Activated naive CD4-positive, alpha-beta T cell treated with Interleukin-2 at 50 U/mL for 16 hours (primary cell): ENCODE measurements at regions not wholly inside any gene's neighbourhood (a gene's known extent, or its start where the extent isn't known, plus 50 kb on each side); places are given as distances from the start of the nearest gene placed in this dataset.

Experiments
- DNase-seq: peaks from one replicate; pipeline ENCODE4 v3.0.0-alpha.2; 2020

DNA sequence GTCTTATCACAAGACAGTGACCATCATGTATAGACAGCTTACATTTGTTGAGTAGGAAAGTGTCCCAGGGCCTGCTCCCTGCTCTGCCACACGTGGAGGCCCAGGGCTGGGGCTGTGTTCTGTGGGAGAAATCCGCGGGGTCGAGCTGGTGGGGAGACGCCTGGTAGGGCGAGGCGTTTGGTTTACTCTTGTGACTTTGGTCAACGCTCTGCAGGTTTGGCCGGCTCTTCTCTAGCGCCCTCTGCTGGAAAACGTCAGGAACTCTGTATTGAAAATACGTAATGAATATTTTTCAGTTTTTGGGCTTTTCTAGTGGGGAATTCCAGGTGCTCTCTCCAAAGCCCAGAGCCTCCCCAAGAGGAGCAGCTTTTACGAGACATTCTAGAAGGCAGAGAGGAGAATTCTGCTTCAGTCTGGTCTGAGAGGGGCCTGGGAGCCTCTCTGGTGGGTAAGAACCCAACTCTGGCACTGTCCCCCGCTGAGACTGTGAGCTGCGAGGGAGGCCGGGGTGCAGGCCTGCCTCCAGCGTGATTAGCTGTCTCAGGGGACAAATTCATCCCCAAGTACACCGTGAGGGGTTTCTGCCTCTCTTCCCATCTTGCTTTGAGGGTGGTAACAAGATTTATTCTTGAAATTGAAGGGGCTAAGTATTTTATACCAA is 112.6 kb upstream of the RALGAPA2 start:
- peak; percentile 29 for DNase-seq

DNA sequence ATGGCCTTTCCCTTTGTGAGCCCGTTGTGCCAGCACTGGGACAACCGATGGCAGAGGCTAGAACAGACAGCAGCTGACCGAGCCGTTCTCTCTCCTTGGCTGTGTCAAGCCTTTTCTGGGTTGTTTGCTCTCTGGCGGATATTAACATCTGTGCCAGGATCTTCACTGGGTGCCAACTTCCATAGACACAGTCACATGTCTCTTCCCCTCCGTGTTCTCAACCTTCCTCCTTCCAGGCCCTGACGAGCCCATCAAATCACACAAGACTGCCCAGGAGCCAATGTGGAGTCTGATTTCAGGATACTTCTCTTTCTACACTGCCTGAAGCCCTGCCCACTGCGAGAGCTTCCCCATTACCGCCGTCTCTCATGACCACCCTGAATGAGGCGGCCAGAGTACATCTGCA is 111.0 kb upstream of the RALGAPA2 start:
- DNase-seq = no peak

DNA sequence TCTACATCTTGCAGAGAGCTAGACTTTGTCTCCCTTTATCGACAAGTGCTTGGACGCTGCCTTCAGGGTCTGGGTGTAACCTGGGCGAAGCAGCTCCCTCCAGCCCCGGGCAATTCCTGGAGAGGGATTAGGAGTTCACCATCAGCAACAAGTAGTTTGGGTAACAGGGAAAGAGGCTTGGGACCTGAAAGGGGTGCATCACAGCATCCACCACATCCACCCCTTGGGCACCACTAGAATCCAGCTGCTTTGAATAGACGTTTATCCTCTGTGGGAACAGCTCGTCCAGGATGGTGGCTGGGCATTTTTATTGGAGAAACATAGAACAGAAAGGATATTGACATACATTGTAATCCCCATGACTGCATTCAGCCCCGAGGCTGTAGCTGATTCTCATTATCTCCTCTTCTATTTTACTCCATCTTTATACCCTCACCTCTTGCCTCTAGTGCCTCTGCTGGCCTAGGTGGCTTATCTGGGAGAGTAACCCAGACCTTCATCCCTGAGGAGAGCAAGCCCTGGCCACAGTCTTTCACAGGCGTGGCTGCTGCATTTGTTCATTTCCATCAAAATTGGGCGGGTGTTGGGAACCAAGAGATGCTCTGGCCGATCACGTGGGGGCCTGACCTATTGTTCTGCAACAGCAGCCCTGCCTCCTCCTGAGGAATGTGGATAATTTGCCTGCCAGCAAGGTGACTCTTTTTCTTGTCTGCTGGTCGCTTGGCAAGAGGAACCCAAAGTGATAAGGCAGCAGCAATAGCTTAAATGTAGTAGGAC is 109.2 kb upstream of the RALGAPA2 start:
- DNase-seq = no peak

DNA sequence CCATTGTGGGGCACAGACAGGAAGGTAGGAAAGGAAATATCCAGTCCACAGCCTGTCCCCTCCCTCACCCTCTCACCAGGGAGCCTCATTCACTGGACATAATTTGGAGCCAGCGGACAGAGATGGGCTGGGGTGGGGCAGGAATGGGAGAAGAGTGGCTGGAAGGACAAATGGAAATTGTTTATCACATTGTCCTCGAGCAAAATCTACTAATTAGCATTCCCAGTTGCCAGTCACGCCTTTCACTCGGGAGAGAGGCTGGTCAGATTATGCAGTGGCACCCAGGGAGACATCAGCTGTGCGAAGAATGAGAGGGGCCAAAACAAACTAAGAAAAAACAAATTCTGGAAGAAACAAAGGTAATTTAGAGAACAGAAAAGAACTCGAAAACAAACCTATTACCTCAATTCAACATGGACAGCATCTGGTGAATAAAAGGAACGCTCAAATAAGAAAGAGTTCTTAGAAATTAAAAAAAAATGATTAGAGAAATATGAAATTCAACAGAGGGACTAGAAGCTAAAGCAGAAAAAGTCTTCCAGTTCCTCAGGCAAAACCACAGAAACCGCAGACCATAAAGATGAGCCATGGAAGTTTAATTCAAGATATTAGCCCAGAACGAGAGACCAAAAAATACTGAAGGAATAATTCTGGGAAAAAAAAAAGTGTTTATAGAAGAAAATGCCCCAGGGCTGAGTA is 108.5 kb upstream of the RALGAPA2 start:
- DNase-seq = no peak

DNA sequence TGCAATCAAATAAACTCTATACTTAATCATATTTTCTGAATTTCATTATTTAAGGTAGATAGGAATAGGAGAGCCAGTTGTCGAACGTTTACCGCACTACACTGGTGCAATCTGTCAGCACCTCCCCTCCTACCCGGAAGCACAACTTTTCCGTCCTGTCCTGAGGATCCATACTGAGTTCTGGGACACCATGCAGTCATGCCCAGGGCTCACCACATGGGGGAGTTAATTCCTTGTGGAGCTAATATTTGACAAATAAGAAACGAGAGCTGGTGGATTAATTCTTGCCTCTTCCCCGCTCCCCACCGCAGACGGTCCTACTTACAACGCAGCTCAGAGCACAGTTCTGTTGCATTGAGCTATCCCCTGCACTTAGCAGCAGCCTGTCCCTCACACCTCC is 107.7 kb upstream of the RALGAPA2 start:
- DNase-seq = no peak

DNA sequence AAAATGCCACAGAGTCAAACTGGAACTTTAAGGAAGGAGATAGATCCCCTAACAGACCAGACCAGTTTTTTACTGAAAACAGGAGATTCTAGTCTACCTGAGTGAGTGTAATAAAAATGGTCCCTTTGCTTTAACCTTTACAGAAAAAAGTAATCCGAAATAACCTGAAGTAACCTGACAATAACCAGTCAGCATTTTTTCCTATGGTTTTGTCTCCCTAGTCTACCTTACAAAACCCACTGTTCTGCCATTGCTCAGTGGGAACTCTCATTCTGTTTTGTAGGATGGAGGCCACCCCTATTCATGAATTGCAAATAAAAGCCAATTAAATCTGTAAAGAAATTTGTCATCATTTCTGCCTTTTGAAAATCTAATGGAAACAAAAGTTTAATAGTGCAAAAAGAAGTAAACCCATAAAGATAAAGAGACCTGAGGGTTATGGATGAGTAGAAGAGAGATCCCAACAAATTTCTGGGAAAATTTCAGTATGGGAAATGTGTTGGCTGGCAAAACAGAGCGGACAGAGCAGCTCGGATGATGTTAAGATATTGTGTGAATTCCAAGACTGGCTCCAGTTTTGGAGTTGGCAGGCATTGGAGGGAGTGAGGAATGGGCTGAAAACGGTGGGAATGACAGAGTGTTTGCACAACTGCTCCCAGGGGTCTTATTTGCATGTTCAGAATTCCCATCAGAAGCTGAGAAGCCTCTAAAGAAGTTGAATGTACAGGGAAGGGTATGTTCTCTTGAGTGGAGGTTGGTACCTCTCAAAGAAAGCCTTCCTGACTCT is 104.7 kb upstream of the RALGAPA2 start:
- DNase-seq = no peak

DNA sequence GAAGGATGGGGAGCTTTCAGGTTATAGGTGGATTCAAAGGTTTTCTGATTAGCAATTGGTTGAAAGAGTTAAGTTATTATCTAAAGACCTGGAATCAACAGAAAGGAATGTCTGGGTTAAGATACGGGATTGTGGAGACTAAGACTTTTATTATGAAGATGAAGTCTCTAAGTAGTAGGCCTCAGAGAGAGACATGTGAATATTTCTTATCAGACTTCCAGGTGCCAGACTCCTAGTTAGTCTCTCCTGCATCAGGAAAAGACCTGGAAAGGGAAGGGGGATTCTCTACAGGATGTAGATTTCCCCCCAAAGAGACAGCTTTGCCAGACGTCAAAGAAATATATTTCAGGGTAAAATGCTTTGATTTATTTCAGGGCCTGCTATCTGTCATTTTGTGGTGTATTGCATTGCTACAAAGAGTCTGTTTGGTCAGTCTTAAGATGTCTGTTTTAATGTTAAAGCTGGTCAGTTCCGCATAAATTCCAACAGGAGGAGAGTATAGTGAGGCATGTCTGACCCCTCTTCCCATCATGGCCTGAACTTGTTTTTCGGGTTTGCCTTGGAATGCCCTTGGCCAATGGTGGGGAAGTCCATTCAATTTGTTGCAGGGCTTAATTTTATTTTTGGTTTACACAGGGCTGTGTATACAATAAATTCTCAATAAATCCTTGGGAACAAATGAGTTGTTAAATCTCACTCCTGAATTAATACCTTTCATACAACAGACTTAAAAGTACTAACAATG is 103.4 kb upstream of the RALGAPA2 start:
- DNase-seq = no peak

DNA sequence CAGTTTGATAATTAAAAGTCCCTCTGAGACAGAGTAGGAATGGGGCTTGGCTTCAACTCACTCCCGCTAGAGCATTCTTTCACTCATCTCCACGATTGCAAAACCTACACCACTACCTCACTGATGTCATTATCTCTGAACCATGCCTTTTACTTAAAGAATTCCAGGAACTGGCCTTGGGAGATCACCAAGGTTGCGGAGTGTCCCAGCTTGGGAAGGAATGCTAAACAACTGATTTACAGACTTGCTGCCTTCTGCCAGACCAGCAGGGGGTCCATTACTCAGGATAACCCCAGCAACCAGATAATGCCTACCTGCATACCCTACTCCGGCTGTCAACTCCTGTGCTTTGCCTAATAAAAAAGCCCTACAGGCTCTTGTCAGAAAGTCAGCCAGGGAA is 102.2 kb upstream of the RALGAPA2 start:
- DNase-seq = no peak

DNA sequence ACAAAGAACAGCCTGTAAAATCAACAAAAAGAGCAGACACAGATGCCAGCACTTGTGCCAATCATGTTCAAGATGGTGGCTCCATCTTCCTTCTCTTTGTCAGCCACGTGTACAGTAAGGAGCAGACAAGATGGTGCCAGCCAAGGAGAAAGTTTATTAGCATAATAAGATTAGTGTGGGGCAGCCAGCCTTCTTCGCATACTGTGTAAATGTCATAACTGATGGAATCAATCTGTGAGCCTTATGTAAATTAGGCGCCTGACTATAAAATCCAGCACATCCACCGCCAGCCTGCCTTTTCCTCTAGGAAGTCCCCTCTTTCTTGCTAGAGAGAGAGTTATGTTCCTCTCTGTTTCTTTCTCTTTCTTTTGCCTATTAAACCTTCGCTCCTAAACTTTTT is 99.7 kb upstream of the RALGAPA2 start:
- DNase-seq = no peak

DNA sequence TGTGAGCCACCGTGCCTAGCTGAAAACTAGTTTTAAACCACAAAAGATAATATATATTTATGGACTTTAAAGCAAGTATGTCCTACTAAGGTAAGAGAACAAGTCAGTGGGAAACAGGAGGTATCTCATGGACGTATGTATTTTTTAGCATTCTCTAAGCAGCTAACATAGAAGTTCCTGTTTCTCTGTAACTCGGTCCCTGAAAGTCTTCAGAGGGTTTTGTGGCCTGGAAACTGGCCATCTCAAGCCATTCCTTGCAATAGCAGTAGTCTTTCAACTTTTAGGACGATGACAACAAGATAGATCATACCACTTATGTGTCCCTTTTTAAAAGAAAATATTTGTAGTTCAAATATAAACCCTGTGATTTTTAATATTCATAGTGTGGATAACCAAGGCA is 95.6 kb upstream of the RALGAPA2 start:
- no peak for DNase-seq

DNA sequence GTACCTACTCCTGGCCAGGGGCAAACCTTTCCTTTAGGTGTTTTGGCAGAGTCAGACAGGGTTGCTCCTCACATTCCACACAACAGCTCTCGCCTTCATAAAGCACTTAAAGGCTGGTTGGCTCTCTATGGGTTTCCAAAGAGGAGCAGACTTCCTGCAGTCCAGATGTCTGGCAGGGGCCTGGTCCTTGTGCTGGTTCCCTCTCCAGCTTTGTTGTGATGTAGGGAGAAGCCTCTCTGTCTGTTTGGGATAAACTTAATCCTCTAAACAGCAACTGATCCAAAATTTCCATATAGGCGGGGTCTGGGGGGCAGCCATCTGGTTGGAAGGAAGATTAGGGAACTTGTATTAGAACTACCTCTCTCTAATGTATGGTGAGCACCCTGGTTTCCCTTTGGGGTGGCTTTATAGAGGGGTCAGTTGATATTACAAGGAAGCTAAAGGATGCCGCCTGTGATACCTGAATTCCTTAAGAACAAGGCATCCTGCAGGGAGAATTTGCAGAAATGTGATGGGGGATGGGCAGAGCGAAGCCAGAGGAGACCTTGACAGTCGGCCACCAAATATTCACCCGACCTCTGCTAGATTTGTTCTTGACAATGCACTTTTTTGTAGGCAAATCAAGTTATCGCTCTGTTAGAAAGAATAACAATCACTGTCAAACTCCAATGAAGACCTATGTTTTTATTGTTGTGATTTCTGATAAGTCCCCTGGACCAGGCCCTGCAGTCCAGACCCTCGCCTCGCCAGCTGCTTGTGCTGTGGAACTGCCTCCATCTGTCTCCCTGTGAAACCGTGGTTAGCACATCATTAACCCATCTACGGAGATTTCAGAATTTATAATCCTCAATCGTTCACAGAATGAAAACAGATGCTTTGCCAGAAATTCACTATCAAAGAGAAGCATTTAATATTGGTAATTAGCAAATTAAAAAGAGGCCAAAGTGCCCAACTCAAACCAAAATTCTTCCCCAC is 94.0 kb upstream of the RALGAPA2 start:
- DNase-seq = no peak

DNA sequence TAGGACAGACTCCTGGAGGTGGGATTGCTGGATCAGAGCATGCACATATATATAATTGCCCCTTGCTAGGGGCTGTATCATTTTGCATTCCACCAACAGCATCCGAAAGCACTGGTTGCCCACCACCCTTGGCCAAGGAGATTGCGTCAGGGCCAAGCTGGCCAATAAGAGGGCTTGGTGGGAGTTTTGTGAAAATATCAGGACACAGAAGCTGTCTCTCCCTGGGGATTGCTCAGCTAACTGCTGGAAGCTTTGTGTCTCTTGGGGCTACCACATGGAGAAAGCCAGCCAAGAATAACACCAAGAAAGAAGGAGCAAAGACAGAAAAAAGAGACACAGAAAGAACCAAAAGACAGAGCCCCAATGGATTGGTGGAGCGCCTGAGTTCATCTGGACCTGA is 90.6 kb upstream of the RALGAPA2 start:
- no peak for DNase-seq

DNA sequence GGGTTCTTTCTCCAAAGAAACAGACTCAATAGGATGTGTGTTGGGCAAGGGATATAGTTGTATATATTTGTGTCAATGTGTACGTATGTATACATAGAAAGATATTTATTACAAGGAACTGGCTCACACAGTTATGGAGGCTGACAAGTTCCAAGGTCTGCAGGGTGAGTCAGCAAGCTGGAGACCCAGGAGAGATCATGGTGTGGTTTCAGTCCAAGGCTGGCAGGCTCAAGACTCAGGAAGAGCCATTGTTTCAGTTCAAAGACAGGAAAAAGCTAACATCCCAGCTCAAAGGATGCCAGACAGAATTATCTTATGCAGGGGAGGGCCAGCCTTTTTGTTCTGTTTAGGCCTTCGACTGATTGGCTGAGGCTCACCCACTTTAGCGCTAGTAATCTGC is 89.9 kb upstream of the RALGAPA2 start:
- DNase-seq = no peak

DNA sequence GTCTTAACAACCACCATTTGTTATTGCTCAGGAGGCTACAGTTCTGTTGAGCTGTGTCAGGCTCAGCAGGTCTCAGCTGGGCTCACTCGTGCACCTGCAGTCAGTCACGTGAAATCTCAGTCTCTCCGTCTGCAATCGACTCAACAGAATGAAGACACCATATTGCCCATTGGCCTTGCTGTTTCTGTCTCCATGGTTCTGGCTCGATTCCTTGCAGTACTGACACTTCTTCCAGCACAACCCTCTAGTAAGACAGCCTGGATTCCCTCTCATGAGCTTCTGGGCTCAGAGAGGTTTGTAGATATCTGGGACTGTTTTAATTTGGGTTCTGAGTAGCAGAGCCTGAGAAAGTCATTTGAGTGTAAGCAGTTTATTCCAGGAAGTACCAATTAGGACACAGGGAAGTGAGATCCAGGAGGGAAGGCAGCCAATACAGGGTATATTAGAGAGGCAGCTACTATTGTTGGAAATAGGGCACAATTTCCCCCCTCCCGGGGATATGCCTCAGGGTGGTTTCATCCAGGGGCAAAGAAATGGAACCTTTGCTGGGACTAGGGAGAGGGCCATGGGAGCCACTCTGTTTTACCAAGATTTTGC is 87.4 kb upstream of the RALGAPA2 start:
- no peak for DNase-seq

DNA sequence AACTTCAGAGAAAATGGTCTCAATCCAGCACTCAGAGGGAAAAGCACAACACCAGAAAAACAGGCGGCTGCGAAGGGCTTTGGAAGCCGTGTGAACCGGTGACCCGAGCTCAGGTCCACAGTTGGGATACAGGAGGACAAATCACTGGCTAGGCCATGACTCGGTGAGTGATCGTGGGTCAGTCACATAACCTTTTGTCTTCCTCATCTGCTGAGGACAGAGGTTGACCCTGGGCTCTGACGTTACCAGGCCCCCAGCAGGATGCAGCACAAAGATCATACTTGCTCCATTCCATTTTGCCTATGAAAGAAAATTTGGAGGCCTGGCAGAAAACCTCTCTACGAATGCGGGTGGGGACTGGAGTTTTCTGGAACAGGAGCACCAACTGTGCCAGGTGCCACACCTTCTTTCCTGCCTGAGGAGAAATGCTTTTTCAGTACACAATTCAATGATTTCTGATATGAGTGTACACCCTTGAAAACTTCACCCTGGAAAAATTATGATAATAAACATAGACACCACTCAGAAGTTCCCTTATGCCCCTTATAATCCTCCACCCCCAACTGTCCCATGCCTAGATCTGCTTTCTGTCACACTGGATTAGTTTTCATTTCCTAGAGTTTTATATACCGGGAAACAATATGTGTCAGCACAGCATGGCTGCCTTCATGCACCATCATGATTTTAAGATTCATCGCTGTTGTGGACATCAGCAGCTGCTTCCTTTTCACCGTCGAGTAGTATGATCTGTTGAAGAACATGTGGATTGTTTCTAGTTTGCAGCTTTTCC is 85.3 kb upstream of the RALGAPA2 start:
- DNase-seq = no peak

DNA sequence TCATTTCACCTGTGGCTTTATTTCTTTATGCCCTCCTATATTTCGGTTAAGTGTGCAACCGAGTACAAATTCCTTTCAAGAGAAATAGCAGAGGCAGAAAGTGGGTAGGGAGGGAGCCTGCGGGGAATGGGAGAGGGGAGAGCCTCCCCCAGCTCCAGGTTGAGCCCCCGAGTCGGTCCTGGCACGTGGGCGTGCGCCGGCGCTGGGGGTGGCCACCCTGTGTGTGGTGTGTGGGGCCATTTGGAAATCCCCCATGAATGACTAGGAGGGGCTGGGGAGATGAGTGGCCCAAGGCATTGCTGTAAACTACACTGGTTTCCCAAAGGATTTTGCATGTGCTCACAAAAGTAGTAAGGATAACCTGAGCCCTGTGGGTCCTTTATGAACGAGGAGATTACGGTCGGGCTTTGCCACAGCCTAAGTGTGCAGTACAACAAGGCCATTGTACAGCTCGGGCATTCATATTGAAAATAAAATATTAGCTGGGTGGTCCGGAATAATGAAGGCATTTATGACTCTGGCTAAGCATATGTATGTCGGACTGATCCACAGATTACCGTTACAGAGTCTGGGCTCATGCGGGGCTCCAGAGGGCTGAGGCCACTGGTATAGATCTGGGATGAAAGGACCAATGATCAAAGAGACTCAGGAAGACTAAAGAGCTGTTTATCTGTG is 84.5 kb upstream of the RALGAPA2 start:
- DNase-seq = no peak

DNA sequence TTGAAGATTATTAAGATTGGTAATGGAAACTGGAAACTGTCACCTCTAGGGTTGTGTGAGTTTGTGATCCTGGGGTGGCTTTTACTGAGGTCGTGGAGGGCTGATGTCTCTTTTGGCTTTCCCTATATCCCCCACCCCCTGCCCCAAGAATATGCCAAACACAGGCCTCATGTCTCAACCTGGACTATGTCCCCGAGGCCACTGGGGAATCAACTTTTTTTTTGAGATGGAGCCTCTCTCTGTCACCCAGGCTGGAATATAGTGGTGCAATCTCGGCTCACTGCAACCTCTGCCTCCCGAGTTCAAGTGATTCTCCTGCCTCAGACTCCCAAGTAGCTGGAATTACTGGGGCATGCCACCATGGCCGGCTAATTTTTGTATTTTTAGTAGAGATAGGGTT is 83.3 kb upstream of the RALGAPA2 start:
- DNase-seq = no peak

DNA sequence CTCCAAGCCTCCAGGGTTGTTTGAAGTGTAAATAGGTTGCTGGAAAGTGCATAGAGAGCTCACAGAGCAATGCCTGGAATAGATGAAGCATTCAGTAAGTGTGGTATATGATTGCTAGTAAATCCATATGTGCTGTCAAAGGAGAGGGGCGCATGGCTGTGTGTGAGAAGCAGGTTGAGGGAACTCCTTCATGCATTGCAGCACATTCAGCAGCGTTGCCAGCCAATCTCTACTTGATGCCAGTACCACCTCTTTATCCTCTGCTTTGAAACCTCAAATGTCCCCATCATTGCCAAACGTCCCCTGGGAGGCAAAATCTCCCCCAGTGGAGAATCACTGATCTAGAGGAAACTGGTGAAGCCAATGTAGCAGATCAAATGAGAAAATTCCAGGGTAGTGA is 82.7 kb upstream of the RALGAPA2 start:
- DNase-seq = no peak

DNA sequence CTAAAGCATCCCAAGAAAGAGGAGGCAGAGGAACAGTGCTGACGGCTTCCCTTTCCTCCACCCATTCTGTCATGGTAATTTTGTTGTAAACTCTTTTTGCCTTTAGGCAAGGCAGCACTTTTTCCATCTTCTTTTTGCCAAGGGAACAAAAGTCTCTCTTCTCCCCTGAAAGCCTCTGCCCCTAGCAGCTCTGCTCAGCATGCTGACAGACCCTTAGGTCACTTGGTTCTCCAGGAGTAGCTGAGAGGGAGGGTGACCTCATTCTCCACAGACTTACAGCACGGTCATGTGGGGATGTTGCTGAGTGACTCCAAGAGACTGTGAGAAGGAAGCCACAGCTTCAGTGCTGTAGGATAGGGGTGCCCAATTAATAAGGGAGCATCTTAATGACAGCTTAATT is 81.1 kb upstream of the RALGAPA2 start:
- DNase-seq = no peak
